Liver (tissue), 8 donors: ENCODE measurements at regions not wholly inside any gene's neighbourhood (a gene's known extent, or its start where the extent isn't known, plus 50 kb on each side); places are given as distances from the start of the nearest gene placed in this dataset.

Source experiments
- DNase-seq: peaks from one replicate; pipeline ENCODE4 v3.0.0-alpha.2; 2017; ENCODE audit warnings: low spot score
- H3K27ac ChIP-seq, 2 donors: one replicate each; pipeline ENCODE4 v1.7.0; 2013; ENCODE audit warnings: inconsistent platforms in 2 of 2, low read length in 2 of 2, control low read depth in 1 of 2, low read depth in 1 of 2, mild to moderate bottlenecking in 1 of 2
- H3K27me3 ChIP-seq, 4 donors: one replicate each; pipeline versions ENCODE4 v1.6.1 to v1.7.0; 2013; ENCODE audit warnings: low read length in 3 of 4, inconsistent platforms in 1 of 4, mild to moderate bottlenecking in 1 of 4, moderate library complexity in 1 of 4; ENCODE audit not compliant: control insufficient read depth in 4 of 4, insufficient read depth in 4 of 4
- H3K36me3 ChIP-seq, 4 donors: one replicate each; pipeline versions ENCODE4 v1.6.1 to v1.7.0; 2013; ENCODE audit warnings: low read length in 3 of 4, mild to moderate bottlenecking in 3 of 4, low read depth in 1 of 4, moderate library complexity in 1 of 4; ENCODE audit not compliant: control insufficient read depth in 4 of 4, insufficient read depth in 3 of 4
- H3K4me1 ChIP-seq, 4 donors: one replicate each; pipeline versions ENCODE4 v1.6.1 to v1.7.0; 2013; ENCODE audit warnings: low read length in 3 of 4, mild to moderate bottlenecking in 3 of 4, moderate library complexity in 1 of 4; ENCODE audit not compliant: control insufficient read depth in 4 of 4, insufficient read depth in 4 of 4
- H3K4me3 ChIP-seq, 3 donors: one replicate each; pipeline versions ENCODE4 v1.6.1 to v1.7.0; 2013; ENCODE audit warnings: low read length in 3 of 3, control low read depth in 1 of 3, low read depth in 1 of 3, mild to moderate bottlenecking in 1 of 3
- H3K9ac ChIP-seq, 2 donors: one replicate each; pipeline ENCODE4 v1.7.0; 2013; ENCODE audit warnings: low read length in 2 of 2, mild to moderate bottlenecking in 2 of 2, moderate library complexity in 2 of 2, control low read depth in 1 of 2, low read depth in 1 of 2
- H3K9me3 ChIP-seq, 4 donors: one replicate each; pipeline versions ENCODE4 v1.6.1 to v1.7.0; 2013; ENCODE audit warnings: low read length in 3 of 4; ENCODE audit not compliant: control insufficient read depth in 4 of 4
- EGR1 ChIP-seq, 2 donors: IDR thresholded peaks; 2 replicates each; pipeline ENCODE4 v1.6.1; 2016 to 2018; ENCODE audit warnings: antibody characterized with exemption in 2 of 2, low read depth in 2 of 2
- FOXA1 ChIP-seq: IDR thresholded peaks from 2 replicates; pipeline ENCODE4 v1.6.1; 2016; ENCODE audit warnings: antibody characterized with exemption
- FOXA2 ChIP-seq: IDR thresholded peaks from 2 replicates; pipeline ENCODE4 v1.6.1; 2016; ENCODE audit warnings: antibody characterized with exemption
- GABPA ChIP-seq, 2 donors: IDR thresholded peaks in 1 of 2; conservative IDR thresholded peaks in 1 of 2; 2 replicates each; pipeline ENCODE4 v1.6.1; 2016; ENCODE audit warnings: antibody characterized with exemption in 2 of 2, mild to moderate bottlenecking in 1 of 2, moderate library complexity in 1 of 2
- HNF4A ChIP-seq, 2 donors: conservative IDR thresholded peaks; 2 replicates each; pipeline ENCODE4 v1.6.1; 2016; ENCODE audit warnings: antibody characterized with exemption in 2 of 2, mild to moderate bottlenecking in 2 of 2
- HNF4G ChIP-seq: IDR thresholded peaks from 2 replicates; pipeline ENCODE4 v1.6.1; 2016; ENCODE audit warnings: antibody characterized with exemption
- JUND ChIP-seq, 2 donors: IDR thresholded peaks; 2 replicates each; pipeline ENCODE4 v1.6.1; 2016; ENCODE audit warnings: antibody characterized with exemption in 2 of 2
- NR2F2 ChIP-seq: IDR thresholded peaks from 2 replicates; pipeline ENCODE4 v1.6.1; 2016; ENCODE audit warnings: antibody characterized with exemption
- RAD21 ChIP-seq, 2 donors: IDR thresholded peaks; 2 replicates each; pipeline ENCODE4 v1.6.1; 2016; ENCODE audit warnings: antibody characterized with exemption in 2 of 2, mild to moderate bottlenecking in 2 of 2
- RXRA ChIP-seq, 2 donors: IDR thresholded peaks; 2 replicates each; pipeline ENCODE4 v1.6.1; 2017 to 2018; ENCODE audit warnings: antibody characterized with exemption in 2 of 2, mild to moderate bottlenecking in 1 of 2
- SP1 ChIP-seq: IDR thresholded peaks from 2 replicates; pipeline ENCODE4 v1.6.1; 2018; ENCODE audit warnings: antibody characterized with exemption, mild to moderate bottlenecking
- TAF1 ChIP-seq: conservative IDR thresholded peaks from 2 replicates; pipeline ENCODE4 v1.6.1; 2016; ENCODE audit warnings: antibody characterized with exemption, mild to moderate bottlenecking
- YY1 ChIP-seq: IDR thresholded peaks from 2 replicates; pipeline ENCODE4 v1.6.1; 2016; ENCODE audit warnings: antibody characterized with exemption, mild to moderate bottlenecking
- WGBS: extraction: QIAGEN DNeasy Blood & Tissue Kit; methylation state at CpG from one replicate; pipeline ENCODE4 v1.1.7; 2013; 5-methylcytosine and 5-hydroxymethylcytosine counted together
- TF ChIP-seq, protein P1 (sequence below): fragments of 150-350 bp; IDR thresholded peaks from 2 replicates; pipeline ENCODE4 v1.5.1; 2017; ENCODE audit warnings: improper control_type of control experiment, low read depth, low read length; ENCODE audit not compliant: missing input control
- TF ChIP-seq, protein P2 (sequence below): IDR thresholded peaks from 2 replicates; pipeline ENCODE4 v1.6.1; 2016; ENCODE audit warnings: antibody characterized with exemption
- TF ChIP-seq, protein P3 (sequence below): IDR thresholded peaks from 2 replicates; pipeline ENCODE4 v1.6.1; 2016; ENCODE audit warnings: antibody characterized with exemption
- TF ChIP-seq, protein P4 (sequence below): IDR thresholded peaks from 2 replicates; pipeline ENCODE4 v1.6.1; 2016; ENCODE audit warnings: antibody characterized with exemption
- TF ChIP-seq, protein P5 (sequence below): IDR thresholded peaks from 2 replicates; pipeline ENCODE4 v1.6.1; 2016; ENCODE audit warnings: antibody characterized with exemption, mild to moderate bottlenecking
- donor health status: healthy.
- donor health status: healthy.
- donor health status: healthy.
- donor health status: healthy.
- donor health status: healthy.

DNA sequence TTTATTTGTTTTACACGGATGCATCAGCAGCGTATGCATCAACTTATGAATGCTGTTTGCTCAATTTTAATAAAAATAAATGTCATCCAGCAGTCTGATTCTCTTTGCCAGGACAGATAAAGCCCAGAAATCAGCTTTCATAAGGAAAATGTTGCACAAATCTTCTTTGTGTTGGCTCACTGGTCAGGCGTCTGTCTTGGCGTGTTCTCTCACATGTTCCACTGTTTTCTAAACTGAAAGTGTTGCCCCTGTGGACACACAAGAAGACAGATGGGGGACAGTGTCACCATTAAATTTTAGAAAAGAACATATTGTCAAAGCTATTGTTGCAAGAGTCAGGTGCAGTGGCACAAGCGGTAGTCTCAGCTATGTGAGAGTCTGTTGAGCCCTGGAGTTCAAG is 316.2 kb downstream of the CENPC start:
- no peak overlapping the region for H3K9ac ChIP-seq
- H3K27me3 ChIP-seq, result no peaks in the 10 kb centered on the region
- WGBS, result 79% methylated on average over 5 of the region's 5 CpGs
- no peak overlapping the region for H3K27ac ChIP-seq
- no peak overlapping the region for H3K4me3 ChIP-seq
- DNase-seq, result no peak
- no peaks in the 10 kb centered on the region for H3K4me1 ChIP-seq
- no peak for TF ChIP-seq RAD21 (IDR thresholded peaks at IDR 0.05)
- TF ChIP-seq RXRA (IDR thresholded peaks at IDR 0.05), result no peak
- TF ChIP-seq NR2F2, result no peak
- no peak for TF ChIP-seq JUND (IDR thresholded peaks at IDR 0.05)
- no peak for TF ChIP-seq GABPA (IDR thresholded peaks at IDR 0.05 in 1 of 2, conservative IDR thresholded peaks at IDR 0.05 in 1 of 2)
- no peak for TF ChIP-seq HNF4G
- TF ChIP-seq, protein P1, sequence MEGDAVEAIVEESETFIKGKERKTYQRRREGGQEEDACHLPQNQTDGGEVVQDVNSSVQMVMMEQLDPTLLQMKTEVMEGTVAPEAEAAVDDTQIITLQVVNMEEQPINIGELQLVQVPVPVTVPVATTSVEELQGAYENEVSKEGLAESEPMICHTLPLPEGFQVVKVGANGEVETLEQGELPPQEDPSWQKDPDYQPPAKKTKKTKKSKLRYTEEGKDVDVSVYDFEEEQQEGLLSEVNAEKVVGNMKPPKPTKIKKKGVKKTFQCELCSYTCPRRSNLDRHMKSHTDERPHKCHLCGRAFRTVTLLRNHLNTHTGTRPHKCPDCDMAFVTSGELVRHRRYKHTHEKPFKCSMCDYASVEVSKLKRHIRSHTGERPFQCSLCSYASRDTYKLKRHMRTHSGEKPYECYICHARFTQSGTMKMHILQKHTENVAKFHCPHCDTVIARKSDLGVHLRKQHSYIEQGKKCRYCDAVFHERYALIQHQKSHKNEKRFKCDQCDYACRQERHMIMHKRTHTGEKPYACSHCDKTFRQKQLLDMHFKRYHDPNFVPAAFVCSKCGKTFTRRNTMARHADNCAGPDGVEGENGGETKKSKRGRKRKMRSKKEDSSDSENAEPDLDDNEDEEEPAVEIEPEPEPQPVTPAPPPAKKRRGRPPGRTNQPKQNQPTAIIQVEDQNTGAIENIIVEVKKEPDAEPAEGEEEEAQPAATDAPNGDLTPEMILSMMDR, result no peak
- TF ChIP-seq, protein P2, sequence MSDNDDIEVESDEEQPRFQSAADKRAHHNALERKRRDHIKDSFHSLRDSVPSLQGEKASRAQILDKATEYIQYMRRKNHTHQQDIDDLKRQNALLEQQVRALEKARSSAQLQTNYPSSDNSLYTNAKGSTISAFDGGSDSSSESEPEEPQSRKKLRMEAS, result no peak
- H3K36me3 ChIP-seq, result no peaks in the 10 kb centered on the region
- no peaks in the 10 kb centered on the region for H3K9me3 ChIP-seq

DNA sequence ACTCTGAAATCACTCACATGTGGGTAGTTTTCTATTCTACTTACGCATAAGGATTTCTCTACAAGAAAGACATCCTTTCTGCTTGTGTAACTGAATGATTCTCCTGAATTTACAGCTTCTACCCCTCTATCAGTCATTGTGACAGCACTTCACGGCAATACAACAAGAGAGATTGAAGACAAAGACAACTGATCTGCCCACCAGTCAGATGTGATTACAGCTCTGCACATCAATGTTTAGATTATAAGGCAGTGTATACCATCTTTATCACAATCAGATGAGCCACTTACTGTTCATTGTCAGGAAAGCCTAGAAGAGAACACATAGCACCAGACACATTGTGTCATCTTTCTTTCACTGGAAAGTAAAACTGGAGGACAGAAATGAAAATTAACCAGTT is 324.4 kb downstream of the CENPC start:
- Histone ChIP-seq H3K4me1 (no peaks in the 10 kb centered on the region), H3K27ac (no peak overlapping the region), H3K4me3 (no peak overlapping the region), H3K9me3 (no peaks in the 10 kb centered on the region), H3K27me3 (no peaks in the 10 kb centered on the region), H3K9ac (no peak overlapping the region), H3K36me3 (no peaks in the 10 kb centered on the region)
- 68% methylated on average over 2 of the region's 2 CpGs for WGBS
- no peak for DNase-seq
- no peak for TF ChIP-seq JUND (IDR thresholded peaks at IDR 0.05)

DNA sequence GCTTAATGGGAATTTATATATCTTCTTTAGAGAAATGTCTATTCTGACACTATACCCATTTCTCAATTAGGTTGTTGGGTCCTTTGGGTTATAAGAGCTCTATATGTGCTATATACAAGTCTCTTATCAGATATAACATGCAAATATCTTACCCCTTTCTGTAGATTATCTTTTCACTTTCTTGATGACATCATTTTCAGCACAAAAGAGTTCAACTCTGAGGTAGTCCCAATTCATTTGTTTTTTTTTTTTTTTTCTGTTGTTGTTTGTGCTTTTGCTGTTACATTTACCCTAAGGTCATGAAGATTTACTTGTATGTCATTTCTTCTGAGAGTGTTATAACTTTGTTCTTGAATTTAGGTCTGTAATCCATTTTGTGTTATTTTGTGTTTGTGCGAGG is 326.4 kb downstream of the CENPC start:
- Histone ChIP-seq H3K4me1 (no peaks in the 10 kb centered on the region), H3K27ac (no peak overlapping the region), H3K27me3 (no peaks in the 10 kb centered on the region), H3K9me3 (no peaks in the 10 kb centered on the region), H3K36me3 (no peaks in the 10 kb centered on the region), H3K9ac (no peak overlapping the region), H3K4me3 (no peak overlapping the region)
- whole genome bisulfite sequencing, result 85% methylated on average over 1 of the region's 1 CpG
- DNase-seq, result no peak
- TF ChIP-seq RAD21 (IDR thresholded peaks at IDR 0.05) (no peak), FOXA2 (no peak), FOXA1 (no peak), HNF4G (no peak), HNF4A (conservative IDR thresholded peaks at IDR 0.05) (no peak), GABPA (IDR thresholded peaks at IDR 0.05 in 1 of 2, conservative IDR thresholded peaks at IDR 0.05 in 1 of 2) (no peak), EGR1 (IDR thresholded peaks at IDR 0.05; ENCODE audit: low read depth in 2 of 2) (no peak), JUND (IDR thresholded peaks at IDR 0.05) (no peak), TAF1 (no peak), YY1 (no peak), SP1 (no peak), RXRA (IDR thresholded peaks at IDR 0.05) (no peak), NR2F2 (no peak)
- TF ChIP-seq, protein P3, sequence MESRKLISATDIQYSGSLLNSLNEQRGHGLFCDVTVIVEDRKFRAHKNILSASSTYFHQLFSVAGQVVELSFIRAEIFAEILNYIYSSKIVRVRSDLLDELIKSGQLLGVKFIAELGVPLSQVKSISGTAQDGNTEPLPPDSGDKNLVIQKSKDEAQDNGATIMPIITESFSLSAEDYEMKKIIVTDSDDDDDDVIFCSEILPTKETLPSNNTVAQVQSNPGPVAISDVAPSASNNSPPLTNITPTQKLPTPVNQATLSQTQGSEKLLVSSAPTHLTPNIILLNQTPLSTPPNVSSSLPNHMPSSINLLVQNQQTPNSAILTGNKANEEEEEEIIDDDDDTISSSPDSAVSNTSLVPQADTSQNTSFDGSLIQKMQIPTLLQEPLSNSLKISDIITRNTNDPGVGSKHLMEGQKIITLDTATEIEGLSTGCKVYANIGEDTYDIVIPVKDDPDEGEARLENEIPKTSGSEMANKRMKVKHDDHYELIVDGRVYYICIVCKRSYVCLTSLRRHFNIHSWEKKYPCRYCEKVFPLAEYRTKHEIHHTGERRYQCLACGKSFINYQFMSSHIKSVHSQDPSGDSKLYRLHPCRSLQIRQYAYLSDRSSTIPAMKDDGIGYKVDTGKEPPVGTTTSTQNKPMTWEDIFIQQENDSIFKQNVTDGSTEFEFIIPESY, result no peak
- TF ChIP-seq, protein P4, sequence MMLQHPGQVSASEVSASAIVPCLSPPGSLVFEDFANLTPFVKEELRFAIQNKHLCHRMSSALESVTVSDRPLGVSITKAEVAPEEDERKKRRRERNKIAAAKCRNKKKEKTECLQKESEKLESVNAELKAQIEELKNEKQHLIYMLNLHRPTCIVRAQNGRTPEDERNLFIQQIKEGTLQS, result no peak
- TF ChIP-seq, protein P2, result no peak
- TF ChIP-seq, protein P5, sequence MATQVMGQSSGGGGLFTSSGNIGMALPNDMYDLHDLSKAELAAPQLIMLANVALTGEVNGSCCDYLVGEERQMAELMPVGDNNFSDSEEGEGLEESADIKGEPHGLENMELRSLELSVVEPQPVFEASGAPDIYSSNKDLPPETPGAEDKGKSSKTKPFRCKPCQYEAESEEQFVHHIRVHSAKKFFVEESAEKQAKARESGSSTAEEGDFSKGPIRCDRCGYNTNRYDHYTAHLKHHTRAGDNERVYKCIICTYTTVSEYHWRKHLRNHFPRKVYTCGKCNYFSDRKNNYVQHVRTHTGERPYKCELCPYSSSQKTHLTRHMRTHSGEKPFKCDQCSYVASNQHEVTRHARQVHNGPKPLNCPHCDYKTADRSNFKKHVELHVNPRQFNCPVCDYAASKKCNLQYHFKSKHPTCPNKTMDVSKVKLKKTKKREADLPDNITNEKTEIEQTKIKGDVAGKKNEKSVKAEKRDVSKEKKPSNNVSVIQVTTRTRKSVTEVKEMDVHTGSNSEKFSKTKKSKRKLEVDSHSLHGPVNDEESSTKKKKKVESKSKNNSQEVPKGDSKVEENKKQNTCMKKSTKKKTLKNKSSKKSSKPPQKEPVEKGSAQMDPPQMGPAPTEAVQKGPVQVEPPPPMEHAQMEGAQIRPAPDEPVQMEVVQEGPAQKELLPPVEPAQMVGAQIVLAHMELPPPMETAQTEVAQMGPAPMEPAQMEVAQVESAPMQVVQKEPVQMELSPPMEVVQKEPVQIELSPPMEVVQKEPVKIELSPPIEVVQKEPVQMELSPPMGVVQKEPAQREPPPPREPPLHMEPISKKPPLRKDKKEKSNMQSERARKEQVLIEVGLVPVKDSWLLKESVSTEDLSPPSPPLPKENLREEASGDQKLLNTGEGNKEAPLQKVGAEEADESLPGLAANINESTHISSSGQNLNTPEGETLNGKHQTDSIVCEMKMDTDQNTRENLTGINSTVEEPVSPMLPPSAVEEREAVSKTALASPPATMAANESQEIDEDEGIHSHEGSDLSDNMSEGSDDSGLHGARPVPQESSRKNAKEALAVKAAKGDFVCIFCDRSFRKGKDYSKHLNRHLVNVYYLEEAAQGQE, result no peak
- TF ChIP-seq, protein P1, result no peak
